GM23338 (cell line): ENCODE measurements at regions not wholly inside any gene's neighbourhood (a gene's known extent, or its start where the extent isn't known, plus 50 kb on each side); places are given as distances from the start of the nearest gene placed in this dataset.

Experiments used
- EZH2 ChIP-seq: fragments of 200-600 bp; sonication (generic); IDR thresholded peaks from one replicate; pipeline ENCODE4 v1.8.0; 2017; ENCODE audit warnings: antibody characterized with exemption, mild to moderate bottlenecking, low read depth; ENCODE audit not compliant: unreplicated experiment
- EZH2phosphoT487 ChIP-seq: fragments of 200-600 bp; sonication (generic); IDR thresholded peaks from one replicate; pipeline ENCODE4 v1.8.1; 2018; ENCODE audit warnings: antibody characterized with exemption; ENCODE audit not compliant: unreplicated experiment
- POLR2AphosphoS5 ChIP-seq: IDR thresholded peaks from 2 replicates; pipeline ENCODE4 v1.6.1; 2016; ENCODE audit warnings: antibody characterized with exemption, low read depth
- TF ChIP-seq, protein P1 (sequence below), 2 experiments: fragments of 200-600 bp in 1 of 2; sonication (generic) in 1 of 2; conservative IDR thresholded peaks; 2 replicates each; pipeline versions ENCODE4 v1.5.1 to v1.6.1; 2016 to 2017; ENCODE audit warnings: antibody characterized with exemption in 2 of 2, low read depth in 2 of 2, mild to moderate bottlenecking in 2 of 2, moderate library complexity in 1 of 2
- TF ChIP-seq, protein P2 (sequence below): IDR thresholded peaks from one replicate; pipeline ENCODE4 v1.6.1; 2018; ENCODE audit warnings: antibody characterized with exemption; ENCODE audit not compliant: unreplicated experiment

DNA sequence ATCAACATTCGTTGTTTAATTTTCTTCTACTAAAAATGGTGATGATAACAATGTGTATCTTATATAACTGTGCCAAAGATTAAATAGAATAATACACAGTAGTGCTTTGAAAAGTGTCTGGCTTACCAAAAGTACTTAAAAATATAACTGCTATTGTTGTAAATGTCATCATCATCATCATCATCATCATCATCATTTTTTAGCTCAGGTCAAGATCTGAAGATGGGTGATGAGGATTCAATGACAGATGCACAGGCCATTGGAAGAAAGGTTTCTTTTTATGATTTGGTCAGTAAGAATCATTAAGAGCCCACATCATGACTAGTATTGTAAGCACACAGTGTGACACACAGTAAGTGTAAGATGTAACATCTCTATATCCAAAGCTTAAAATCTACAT, 795.2 kb downstream of the SLC4A3 start:
- TF ChIP-seq, protein P1, sequence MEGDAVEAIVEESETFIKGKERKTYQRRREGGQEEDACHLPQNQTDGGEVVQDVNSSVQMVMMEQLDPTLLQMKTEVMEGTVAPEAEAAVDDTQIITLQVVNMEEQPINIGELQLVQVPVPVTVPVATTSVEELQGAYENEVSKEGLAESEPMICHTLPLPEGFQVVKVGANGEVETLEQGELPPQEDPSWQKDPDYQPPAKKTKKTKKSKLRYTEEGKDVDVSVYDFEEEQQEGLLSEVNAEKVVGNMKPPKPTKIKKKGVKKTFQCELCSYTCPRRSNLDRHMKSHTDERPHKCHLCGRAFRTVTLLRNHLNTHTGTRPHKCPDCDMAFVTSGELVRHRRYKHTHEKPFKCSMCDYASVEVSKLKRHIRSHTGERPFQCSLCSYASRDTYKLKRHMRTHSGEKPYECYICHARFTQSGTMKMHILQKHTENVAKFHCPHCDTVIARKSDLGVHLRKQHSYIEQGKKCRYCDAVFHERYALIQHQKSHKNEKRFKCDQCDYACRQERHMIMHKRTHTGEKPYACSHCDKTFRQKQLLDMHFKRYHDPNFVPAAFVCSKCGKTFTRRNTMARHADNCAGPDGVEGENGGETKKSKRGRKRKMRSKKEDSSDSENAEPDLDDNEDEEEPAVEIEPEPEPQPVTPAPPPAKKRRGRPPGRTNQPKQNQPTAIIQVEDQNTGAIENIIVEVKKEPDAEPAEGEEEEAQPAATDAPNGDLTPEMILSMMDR (conservative IDR thresholded peaks at IDR 0.05; ENCODE audit: low read depth in 2 of 2), result no peak
- TF ChIP-seq EZH2 (no peak), POLR2AphosphoS5 (no peak), EZH2phosphoT487 (no peak)
- TF ChIP-seq, protein P2, sequence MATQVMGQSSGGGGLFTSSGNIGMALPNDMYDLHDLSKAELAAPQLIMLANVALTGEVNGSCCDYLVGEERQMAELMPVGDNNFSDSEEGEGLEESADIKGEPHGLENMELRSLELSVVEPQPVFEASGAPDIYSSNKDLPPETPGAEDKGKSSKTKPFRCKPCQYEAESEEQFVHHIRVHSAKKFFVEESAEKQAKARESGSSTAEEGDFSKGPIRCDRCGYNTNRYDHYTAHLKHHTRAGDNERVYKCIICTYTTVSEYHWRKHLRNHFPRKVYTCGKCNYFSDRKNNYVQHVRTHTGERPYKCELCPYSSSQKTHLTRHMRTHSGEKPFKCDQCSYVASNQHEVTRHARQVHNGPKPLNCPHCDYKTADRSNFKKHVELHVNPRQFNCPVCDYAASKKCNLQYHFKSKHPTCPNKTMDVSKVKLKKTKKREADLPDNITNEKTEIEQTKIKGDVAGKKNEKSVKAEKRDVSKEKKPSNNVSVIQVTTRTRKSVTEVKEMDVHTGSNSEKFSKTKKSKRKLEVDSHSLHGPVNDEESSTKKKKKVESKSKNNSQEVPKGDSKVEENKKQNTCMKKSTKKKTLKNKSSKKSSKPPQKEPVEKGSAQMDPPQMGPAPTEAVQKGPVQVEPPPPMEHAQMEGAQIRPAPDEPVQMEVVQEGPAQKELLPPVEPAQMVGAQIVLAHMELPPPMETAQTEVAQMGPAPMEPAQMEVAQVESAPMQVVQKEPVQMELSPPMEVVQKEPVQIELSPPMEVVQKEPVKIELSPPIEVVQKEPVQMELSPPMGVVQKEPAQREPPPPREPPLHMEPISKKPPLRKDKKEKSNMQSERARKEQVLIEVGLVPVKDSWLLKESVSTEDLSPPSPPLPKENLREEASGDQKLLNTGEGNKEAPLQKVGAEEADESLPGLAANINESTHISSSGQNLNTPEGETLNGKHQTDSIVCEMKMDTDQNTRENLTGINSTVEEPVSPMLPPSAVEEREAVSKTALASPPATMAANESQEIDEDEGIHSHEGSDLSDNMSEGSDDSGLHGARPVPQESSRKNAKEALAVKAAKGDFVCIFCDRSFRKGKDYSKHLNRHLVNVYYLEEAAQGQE, result no peak
